WTC11 (cell line): ENCODE measurements at regions not wholly inside any gene's neighbourhood (a gene's known extent, or its start where the extent isn't known, plus 50 kb on each side); places are given as distances from the start of the nearest gene placed in this dataset.

Experiments
- ATAC-seq: fragments of 200-7000 bp; cut with Tn5 transposase; 2 replicates; pipeline ENCODE4 v1.10.0; 2021; ENCODE audit warnings: mild to moderate bottlenecking, moderate library complexity
- CTCF ChIA-PET: fragments of 300-600 bp; sonication (Branson Sonifier 250); formaldehyde crosslinking; loops from one replicate; lab custom pipeline; 2021; ENCODE audit warnings: antibody characterized with exemption; lab: Charles Lee
- POLR2A ChIA-PET: fragments of 350-600 bp; sonication (Branson Sonifier 250); formaldehyde crosslinking; loops from one replicate; lab custom pipeline; 2021; ENCODE audit warnings: antibody characterized with exemption; lab: Charles Lee
- DNase-seq: peaks from one replicate; pipeline ENCODE4 v3.0.0; 2021; ENCODE audit warnings: low spot score
- H3K27ac Mint-ChIP-seq: 2 replicates; pipeline ENCODE4 v1.8.0; 2021; ENCODE audit warnings: mixed read lengths
- H3K27me3 Mint-ChIP-seq: 2 replicates; pipeline ENCODE4 v1.8.0; 2021; ENCODE audit warnings: low read depth, mild to moderate bottlenecking, moderate library complexity, mixed read lengths
- H3K36me3 Mint-ChIP-seq: 2 replicates; pipeline ENCODE4 v1.8.0; 2021; ENCODE audit warnings: mixed read lengths
- H3K4me1 Mint-ChIP-seq: 2 replicates; pipeline ENCODE4 v1.8.0; 2022; ENCODE audit warnings: mixed read lengths
- H3K4me3 Mint-ChIP-seq: 2 replicates; pipeline ENCODE4 v1.8.0; 2021; ENCODE audit warnings: mild to moderate bottlenecking, moderate library complexity, mixed read lengths
- H3K9me3 Mint-ChIP-seq: 2 replicates; pipeline ENCODE4 v1.8.0; 2021; ENCODE audit warnings: mixed read lengths
- AFF4 ChIP-seq: sonication (generic); formaldehyde crosslinking; IDR thresholded peaks from 2 replicates; pipeline ENCODE4 v1.8.1; 2023; ENCODE audit warnings: mild to moderate bottlenecking, missing genetic modification reagents, borderline replicate concordance
- AR ChIP-seq: fragments of 250-450 bp; sonication (Bioruptor Pico); IDR thresholded peaks from 2 replicates; pipeline ENCODE4 v1.9.0; 2021; ENCODE audit warnings: mild to moderate bottlenecking
- ATF1 ChIP-seq: sonication (generic); formaldehyde crosslinking; IDR thresholded peaks from 2 replicates; pipeline ENCODE4 v1.8.1; 2023; ENCODE audit warnings: mild to moderate bottlenecking, moderate library complexity, missing genetic modification reagents
- ATF3 ChIP-seq: sonication (generic); formaldehyde crosslinking; conservative IDR thresholded peaks from 2 replicates; pipeline ENCODE4 v1.8.1; 2022; ENCODE audit warnings: mild to moderate bottlenecking, missing genetic modification reagents
- CBFB ChIP-seq: sonication (generic); formaldehyde crosslinking; IDR thresholded peaks from 2 replicates; pipeline ENCODE4 v1.8.1; 2022; ENCODE audit warnings: mild to moderate bottlenecking, low read depth, missing genetic modification reagents
- CREM ChIP-seq: sonication (generic); formaldehyde crosslinking; IDR thresholded peaks from 2 replicates; pipeline ENCODE4 v1.8.1; 2022; ENCODE audit warnings: mild to moderate bottlenecking, missing genetic modification reagents, moderate library complexity
- FOXJ3 ChIP-seq: sonication (generic); formaldehyde crosslinking; IDR thresholded peaks from 2 replicates; pipeline ENCODE4 v1.9.0; 2021; ENCODE audit warnings: missing genetic modification reagents, mild to moderate bottlenecking, borderline replicate concordance
- GTF2I ChIP-seq: fragments of 250-450 bp; sonication (Bioruptor Pico); conservative IDR thresholded peaks from 2 replicates; pipeline ENCODE4 v1.4.0; 2021; ENCODE audit warnings: mild to moderate bottlenecking
- KAT7 ChIP-seq: sonication (generic); formaldehyde crosslinking; IDR thresholded peaks from 2 replicates; pipeline ENCODE4 v1.8.1; 2023; ENCODE audit warnings: missing genetic modification reagents, mild to moderate bottlenecking, borderline replicate concordance
- MLX ChIP-seq: sonication (generic); formaldehyde crosslinking; IDR thresholded peaks from 2 replicates; pipeline ENCODE4 v1.8.1; 2023; ENCODE audit warnings: mild to moderate bottlenecking, missing genetic modification reagents, moderate library complexity
- PREB ChIP-seq: sonication (generic); formaldehyde crosslinking; IDR thresholded peaks from 2 replicates; pipeline ENCODE4 v1.8.1; 2022; ENCODE audit warnings: mild to moderate bottlenecking, missing genetic modification reagents, moderate library complexity, borderline replicate concordance
- SMAD3 ChIP-seq: sonication (generic); formaldehyde crosslinking; IDR thresholded peaks from 2 replicates; pipeline ENCODE4 v1.8.0; 2022; ENCODE audit warnings: missing genetic modification reagents, mild to moderate bottlenecking, borderline replicate concordance
- ZNF232 ChIP-seq: sonication (generic); formaldehyde crosslinking; IDR thresholded peaks from 2 replicates; pipeline ENCODE4 v1.8.0; 2022; ENCODE audit warnings: mild to moderate bottlenecking, missing genetic modification reagents
- ZNF263 ChIP-seq: sonication (generic); formaldehyde crosslinking; IDR thresholded peaks from 2 replicates; pipeline ENCODE4 v1.8.1; 2022; ENCODE audit warnings: low read depth, mild to moderate bottlenecking, moderate library complexity, missing genetic modification reagents
- TF ChIP-seq, protein P1 (sequence below): sonication (generic); formaldehyde crosslinking; IDR thresholded peaks from 2 replicates; pipeline ENCODE4 v1.8.0; 2022; ENCODE audit warnings: mild to moderate bottlenecking, missing genetic modification reagents

- peaks cover 5% of the 10 kb centered on the region for H3K9me3 Mint-ChIP-seq
- H3K4me1 Mint-ChIP-seq, result peaks cover 77% of the 10 kb centered on the region
- peak overlapping the region; percentile 99 for H3K27ac Mint-ChIP-seq
- peak overlapping the region; percentile 56 for H3K4me3 Mint-ChIP-seq
- POLR2A ChIA-PET, result interaction anchor here (1.4 kb wide), 1 partner anchor 24 kb away, joined by 9 read pairs; no protein-coding TSS in a partner anchor
- CTCF ChIA-PET, result interaction anchor here (0.6 to 2.2 kb wide), 4 partner anchors 13 to 40 kb away, joined by 3 to 7 read pairs (median 3); no protein-coding TSS in a partner anchor
- peak; percentile 91 for ATAC-seq
- peaks cover 4% of the 10 kb centered on the region; the same call in 1 of the 2 replicates for H3K27me3 Mint-ChIP-seq
- H3K36me3 Mint-ChIP-seq, result no peaks in the 10 kb centered on the region
- TF ChIP-seq SMAD3 (no peak), AFF4 (no peak; the same call in 1 of the 2 replicates)
- DNase-seq, result peak; percentile 32
Measured at GRCh38 chr4:189162073-189162789, 778.4 kb upstream of the FRG1 start.

DNA sequence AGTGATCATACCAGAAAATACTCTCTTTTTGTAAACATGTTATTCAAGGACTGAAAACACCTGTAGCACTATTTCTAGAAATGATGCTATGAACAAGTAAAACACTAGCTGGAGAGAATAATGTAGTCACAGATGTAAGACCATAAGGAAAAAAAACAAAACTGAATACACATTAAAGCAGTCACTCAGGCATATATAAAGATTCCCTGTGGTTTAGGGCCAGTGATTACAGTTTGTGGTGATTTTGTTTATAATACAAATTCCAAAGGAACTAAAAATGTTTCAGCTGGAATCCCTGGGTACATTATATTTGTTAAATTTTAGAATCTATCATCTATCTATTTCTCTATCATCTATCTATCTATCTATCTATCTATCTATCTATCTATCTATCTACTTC is 777.8 kb upstream of the FRG1 start:
- peaks cover 4% of the 10 kb centered on the region; the same call in 1 of the 2 replicates for H3K27me3 Mint-ChIP-seq
- ChIA-PET CTCF (interaction anchor here (0.6 to 2.2 kb wide), 4 partner anchors 13 to 72 kb away, joined by 3 to 7 read pairs (median 3); no protein-coding TSS in a partner anchor), POLR2A (interaction anchor here (1.4 kb wide), 1 partner anchor 23 kb away, joined by 9 read pairs; no protein-coding TSS in a partner anchor)
- peak overlapping the region; percentile 56 for H3K4me3 Mint-ChIP-seq
- peaks cover 5% of the 10 kb centered on the region for H3K9me3 Mint-ChIP-seq
- peak overlapping the region; percentile 99 for H3K27ac Mint-ChIP-seq
- H3K36me3 Mint-ChIP-seq, result no peaks in the 10 kb centered on the region
- ATAC-seq (no peak; the same call in 1 of the 2 replicates), DNase-seq (no peak)
- no peak for TF ChIP-seq SMAD3
- no peak for TF ChIP-seq GTF2I
- TF ChIP-seq MLX, result no peak
- no peak for TF ChIP-seq CREM (CRISPR knock-in tag)
- TF ChIP-seq, protein P1, sequence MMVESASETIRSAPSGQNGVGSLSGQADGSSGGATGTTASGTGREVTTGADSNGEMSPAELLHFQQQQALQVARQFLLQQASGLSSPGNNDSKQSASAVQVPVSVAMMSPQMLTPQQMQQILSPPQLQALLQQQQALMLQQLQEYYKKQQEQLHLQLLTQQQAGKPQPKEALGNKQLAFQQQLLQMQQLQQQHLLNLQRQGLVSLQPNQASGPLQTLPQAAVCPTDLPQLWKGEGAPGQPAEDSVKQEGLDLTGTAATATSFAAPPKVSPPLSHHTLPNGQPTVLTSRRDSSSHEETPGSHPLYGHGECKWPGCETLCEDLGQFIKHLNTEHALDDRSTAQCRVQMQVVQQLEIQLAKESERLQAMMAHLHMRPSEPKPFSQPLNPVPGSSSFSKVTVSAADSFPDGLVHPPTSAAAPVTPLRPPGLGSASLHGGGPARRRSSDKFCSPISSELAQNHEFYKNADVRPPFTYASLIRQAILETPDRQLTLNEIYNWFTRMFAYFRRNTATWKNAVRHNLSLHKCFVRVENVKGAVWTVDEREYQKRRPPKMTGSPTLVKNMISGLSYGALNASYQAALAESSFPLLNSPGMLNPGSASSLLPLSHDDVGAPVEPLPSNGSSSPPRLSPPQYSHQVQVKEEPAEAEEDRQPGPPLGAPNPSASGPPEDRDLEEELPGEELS (CRISPR knock-in tag), result no peak
- H3K4me1 Mint-ChIP-seq, result peaks cover 77% of the 10 kb centered on the region

GRCh38 chr4:189176002-189176401 is 764.7 kb upstream of the FRG1 start:
- TF ChIP-seq ZNF263 (CRISPR knock-in tag) (no peak), CBFB (CRISPR knock-in tag) (no peak), FOXJ3 (no peak), MLX (no peak), KAT7 (no peak), ZNF232 (CRISPR knock-in tag) (no peak), PREB (CRISPR knock-in tag) (no peak), SMAD3 (no peak), AR (CRISPR knock-in tag) (no peak), ATF3 (CRISPR knock-in tag) (no peak), ATF1 (no peak)
- DNase-seq, result no peak
- Mint-ChIP-seq H3K4me1 (peaks cover 69% of the 10 kb centered on the region), H3K9me3 (peaks cover 12% of the 10 kb centered on the region), H3K4me3 (no peak overlapping the region), H3K36me3 (peaks cover 6% of the 10 kb centered on the region), H3K27ac (no peak overlapping the region), H3K27me3 (peaks cover 4% of the 10 kb centered on the region)
- ATAC-seq, result no peak
- ChIA-PET POLR2A (no interaction called here), CTCF (interaction anchor here (1.1 kb wide), 1 partner anchor 10 kb away, joined by 3 read pairs; no protein-coding TSS in a partner anchor)
